H1 (cell line): ENCODE measurements at regions not wholly inside any gene's neighbourhood (a gene's known extent, or its start where the extent isn't known, plus 50 kb on each side); places are given as distances from the start of the nearest gene placed in this dataset.

Experiments used
- CTCF ChIA-PET: fragments of 300-600 bp; sonication (Branson Sonifier 250); formaldehyde crosslinking; loops from one replicate; lab custom pipeline; 2021; ENCODE audit not compliant: partially characterized antibody; lab: Charles Lee
- POLR2A ChIA-PET: fragments of 300-600 bp; sonication (Branson Sonifier 250); formaldehyde crosslinking; loops from one replicate; lab custom pipeline; 2021; ENCODE audit warnings: inconsistent platforms; ENCODE audit not compliant: partially characterized antibody; lab: Charles Lee
- DNase-seq, 2 experiments: peaks; one replicate each; pipeline versions ENCODE4 v3.0.0 to v3.0.0-alpha.2; 2010 to 2022; ENCODE audit warnings: low spot score in 2 of 2, low read depth in 1 of 2, mixed read lengths in 1 of 2
- FAIRE-seq: peaks from 2 replicates; lab custom pipeline; 2011; peaks lifted over from hg19 to GRCh38; lab: Jason Lieb, UNC
- H2AFZ ChIP-seq: 2 replicates; pipeline ENCODE4 v1.8.1; 2012; ENCODE audit warnings: low read length, inconsistent platforms
- H2AK5ac ChIP-seq: 2 replicates; pipeline ENCODE4 v1.6.1; 2013; ENCODE audit warnings: low read depth, low read length
- H2BK120ac ChIP-seq: replicated peaks from 2 replicates; pipeline ENCODE3; 2013; ENCODE audit warnings: low read depth, low read length, inconsistent platforms
- H2BK12ac ChIP-seq: 2 replicates; pipeline ENCODE4 v1.6.1; 2013; ENCODE audit warnings: low read depth, low read length
- H2BK15ac ChIP-seq: 2 replicates; pipeline ENCODE4 v1.6.1; 2013; ENCODE audit warnings: low read length
- H2BK20ac ChIP-seq: 2 replicates; pipeline ENCODE4 v1.6.1; 2013; ENCODE audit warnings: low read length
- H2BK5ac ChIP-seq: 2 replicates; pipeline ENCODE4 v1.6.1; 2013; ENCODE audit warnings: low read depth, low read length
- H3K14ac ChIP-seq: 2 replicates; pipeline ENCODE4 v1.6.1; 2013; ENCODE audit warnings: inconsistent platforms; ENCODE audit not compliant: insufficient read length
- H3K18ac ChIP-seq: 2 replicates; pipeline ENCODE4 v1.6.1; 2013; ENCODE audit warnings: low read length; ENCODE audit errors: extremely low read depth
- H3K23ac ChIP-seq: 2 replicates; pipeline ENCODE4 v1.6.1; 2013; ENCODE audit warnings: inconsistent platforms; ENCODE audit not compliant: insufficient read length
- H3K23me2 ChIP-seq: 2 replicates; pipeline ENCODE4 v1.6.1; 2013; ENCODE audit warnings: low read depth, low read length
- H3K27ac ChIP-seq: 2 replicates; pipeline ENCODE4 v1.6.1; 2011; ENCODE audit warnings: low read depth, low read length, inconsistent platforms
- H3K27me3 ChIP-seq, 4 experiments: replicated peaks in 1 of 4; 1 replicate in 1 of 4; 2 replicates in 3 of 4; pipeline versions ENCODE4 v1.6.1 to v1.8.1; 2011 to 2013; ENCODE audit warnings: low read length in 3 of 4, mild to moderate bottlenecking in 3 of 4, inconsistent platforms in 2 of 4, mixed read lengths in 2 of 4, moderate library complexity in 1 of 4; ENCODE audit not compliant: control insufficient read depth in 3 of 4, insufficient read depth in 3 of 4; ENCODE audit errors: extremely low read depth in 1 of 4
- H3K36me3 ChIP-seq, 4 experiments: 2 replicates each; pipeline versions ENCODE4 v1.6.1 to v1.8.1; 2011 to 2013; ENCODE audit warnings: mild to moderate bottlenecking in 4 of 4, low read length in 3 of 4, moderate library complexity in 2 of 4, control low read depth in 1 of 4, inconsistent platforms in 1 of 4; ENCODE audit not compliant: insufficient read depth in 4 of 4, control insufficient read depth in 2 of 4
- H3K4ac ChIP-seq: replicated peaks from 2 replicates; pipeline ENCODE3; 2013; ENCODE audit warnings: low read length, low read depth, mixed read lengths, inconsistent platforms; ENCODE audit not compliant: insufficient read length
- H3K4me1 ChIP-seq, 4 experiments: replicated peaks in 1 of 4; 1 replicate in 1 of 4; 2 replicates in 3 of 4; pipeline versions ENCODE4 v1.6.1 to v1.8.1; 2011 to 2013; ENCODE audit warnings: low read length in 3 of 4, inconsistent platforms in 2 of 4, mixed read lengths in 1 of 4; ENCODE audit not compliant: insufficient read depth in 4 of 4, control insufficient read depth in 3 of 4
- H3K4me2 ChIP-seq, 2 experiments: 2 replicates each; pipeline versions ENCODE4 v1.6.1 to v1.8.1; 2011 to 2013; ENCODE audit warnings: low read depth in 2 of 2, low read length in 2 of 2, control low read depth in 1 of 2, inconsistent platforms in 1 of 2, mild to moderate bottlenecking in 1 of 2; ENCODE audit not compliant: insufficient read depth in 1 of 2
- H3K4me3 ChIP-seq, 4 experiments: fragments of 200-600, 300-600 bp in 1 of 4; sonication (generic), shearing (Covaris generic), sonication (Bioruptor Twin) in 1 of 4; 2 replicates each; pipeline versions ENCODE4 v1.5.1 to v1.8.1; 2011 to 2016; ENCODE audit warnings: low read length in 4 of 4, low read depth in 3 of 4, control low read depth in 2 of 4, inconsistent platforms in 2 of 4, mild to moderate bottlenecking in 2 of 4, mixed read lengths in 1 of 4, moderate library complexity in 1 of 4; ENCODE audit not compliant: insufficient read depth in 2 of 4; ENCODE audit errors: extremely low read depth in 1 of 4
- H3K56ac ChIP-seq: replicated peaks from 2 replicates; pipeline ENCODE3; 2013; ENCODE audit warnings: low read depth, mild to moderate bottlenecking, mixed read lengths, low read length, inconsistent platforms; ENCODE audit not compliant: insufficient read length
- H3K79me1 ChIP-seq: 2 replicates; pipeline ENCODE4 v1.6.1; 2013; ENCODE audit warnings: low read depth, low read length, control low read depth
- H3K79me2 ChIP-seq, 2 experiments: 2 replicates each; pipeline versions ENCODE4 v1.6.1 to v1.8.1; 2012 to 2013; ENCODE audit warnings: low read length in 2 of 2, mild to moderate bottlenecking in 2 of 2, inconsistent platforms in 1 of 2; ENCODE audit not compliant: insufficient read depth in 2 of 2, control insufficient read depth in 1 of 2
- H3K9ac ChIP-seq, 4 experiments: replicated peaks in 1 of 4; 1 replicate in 1 of 4; 2 replicates in 3 of 4; pipeline versions ENCODE4 v1.6.1 to v1.8.1; 2011 to 2013; ENCODE audit warnings: low read depth in 3 of 4, low read length in 3 of 4, control low read depth in 2 of 4, mild to moderate bottlenecking in 2 of 4, moderate library complexity in 2 of 4, inconsistent platforms in 1 of 4; ENCODE audit errors: extremely low read depth in 1 of 4
- H3K9me3 ChIP-seq, 2 experiments: 2 replicates each; pipeline versions ENCODE4 v1.6.1 to v1.8.1; 2012 to 2013; ENCODE audit warnings: mild to moderate bottlenecking in 2 of 2, moderate library complexity in 2 of 2, control low read depth in 1 of 2, inconsistent platforms in 1 of 2, low read depth in 1 of 2, low read length in 1 of 2, mixed read lengths in 1 of 2; ENCODE audit not compliant: insufficient read depth in 2 of 2
- H4K20me1 ChIP-seq, 2 experiments: replicated peaks in 1 of 2; 2 replicates each; pipeline versions ENCODE3 to v1.8.1; 2011 to 2013; ENCODE audit warnings: inconsistent platforms in 2 of 2, low read length in 2 of 2, mild to moderate bottlenecking in 1 of 2; ENCODE audit not compliant: insufficient read depth in 2 of 2, control insufficient read depth in 1 of 2
- H4K5ac ChIP-seq: 2 replicates; pipeline ENCODE4 v1.6.1; 2013; ENCODE audit warnings: low read length, low read depth, mixed read lengths, inconsistent platforms; ENCODE audit not compliant: insufficient read length
- H4K8ac ChIP-seq: 2 replicates; pipeline ENCODE4 v1.8.0; 2013; ENCODE audit warnings: mild to moderate bottlenecking, moderate library complexity, low read length, inconsistent platforms; ENCODE audit not compliant: insufficient read depth; ENCODE audit errors: extremely low read depth
- H4K91ac ChIP-seq: replicated peaks from 2 replicates; pipeline ENCODE3; 2013; ENCODE audit warnings: low read length, mixed read lengths, inconsistent platforms; ENCODE audit not compliant: insufficient read length
- CBX5 ChIP-seq: fragments of 300-800, 300-1000 bp; sonication (generic); IDR thresholded peaks from 2 replicates; pipeline ENCODE4 v1.7.1; 2016; ENCODE audit warnings: antibody characterized with exemption, low read length, low read depth
- CBX8 ChIP-seq: fragments of 300-800, 300-1000 bp; sonication (generic); IDR thresholded peaks from 2 replicates; pipeline ENCODE4 v1.7.1; 2016; ENCODE audit warnings: low read depth, low read length, borderline replicate concordance
- CHD1 ChIP-seq: IDR thresholded peaks from 2 replicates; pipeline ENCODE4 v1.6.1; 2012; ENCODE audit warnings: low read depth, low read length, improper control_type of control experiment
- CTBP2 ChIP-seq: IDR thresholded peaks from 2 replicates; pipeline ENCODE4 v1.7.0; 2011; ENCODE audit warnings: borderline replicate concordance, mild to moderate bottlenecking, moderate library complexity, mixed read lengths, low read length; ENCODE audit not compliant: insufficient read depth, insufficient read length
- HDAC2 ChIP-seq, 2 experiments: fragments of 300-600 bp in 1 of 2; sonication (generic) in 1 of 2; IDR thresholded peaks; 2 replicates each; pipeline ENCODE4 v1.6.1; 2011 to 2012; ENCODE audit warnings: low read depth in 2 of 2, low read length in 2 of 2, mild to moderate bottlenecking in 2 of 2, moderate library complexity in 2 of 2, borderline replicate concordance in 1 of 2, inconsistent platforms in 1 of 2
- KDM1A ChIP-seq: fragments of 200-600, 300-600 bp; sonication (generic); IDR thresholded peaks from 2 replicates; pipeline ENCODE4 v1.7.1; 2016; ENCODE audit warnings: mild to moderate bottlenecking, low read length, borderline replicate concordance
- KDM5A ChIP-seq: fragments of 200-600 bp; IDR thresholded peaks from 2 replicates; pipeline ENCODE4 v1.7.1; 2012; ENCODE audit warnings: mild to moderate bottlenecking, low read length, inconsistent platforms, mixed read lengths
- PHF8 ChIP-seq: fragments of 200-600 bp; sonication (generic); conservative IDR thresholded peaks from 2 replicates; pipeline ENCODE4 v1.7.1; 2012; ENCODE audit warnings: low read depth, mild to moderate bottlenecking, inconsistent platforms, low read length, moderate library complexity
- POLR2AphosphoS5 ChIP-seq: IDR thresholded peaks from 2 replicates; pipeline ENCODE4 v1.6.1; 2011; ENCODE audit warnings: low read depth, low read length
- POU5F1 ChIP-seq: IDR thresholded peaks from 2 replicates; pipeline ENCODE4 v1.6.1; 2011; ENCODE audit warnings: low read depth, mild to moderate bottlenecking, low read length, moderate library complexity
- RNF2 ChIP-seq: fragments of 200-900, 300-1000 bp; sonication (generic); IDR thresholded peaks from 2 replicates; pipeline ENCODE4 v1.7.1; 2016; ENCODE audit warnings: borderline replicate concordance, low read depth, mild to moderate bottlenecking, antibody characterized with exemption, low read length; ENCODE audit not compliant: poor library complexity, severe bottlenecking; ENCODE audit errors: missing control alignments
- TCF12 ChIP-seq: IDR thresholded peaks from 2 replicates; pipeline ENCODE4 v1.6.1; 2011; ENCODE audit warnings: low read depth, mild to moderate bottlenecking, low read length
- ZNF274 ChIP-seq: IDR thresholded peaks from 2 replicates; pipeline ENCODE4 v1.7.0; 2012; ENCODE audit warnings: low read length, borderline replicate concordance; ENCODE audit errors: extremely low read depth
- WGBS, 2 experiments: shearing (Covaris generic) in 1 of 2; methylation state at CpG; one replicate each; pipeline versions ENCODE4 v1.1.6 to v1.1.7; 2013 to 2015; ENCODE audit warnings: low lambda C conversion rate in 2 of 2, mixed read lengths in 2 of 2, inconsistent platforms in 1 of 2, low coverage in 1 of 2, missing lambda C conversion rate in 1 of 2; ENCODE audit not compliant: insufficient replicate concordance in 2 of 2, insufficient coverage in 1 of 2, insufficient read length in 1 of 2; ENCODE audit errors: extremely low coverage in 1 of 2, missing lambda C conversion rate in 1 of 2; 5-methylcytosine and 5-hydroxymethylcytosine counted together
- TF ChIP-seq, protein P1 (sequence below): IDR thresholded peaks from 2 replicates; pipeline ENCODE4 v1.6.1; 2012; ENCODE audit warnings: inconsistent platforms

DNA sequence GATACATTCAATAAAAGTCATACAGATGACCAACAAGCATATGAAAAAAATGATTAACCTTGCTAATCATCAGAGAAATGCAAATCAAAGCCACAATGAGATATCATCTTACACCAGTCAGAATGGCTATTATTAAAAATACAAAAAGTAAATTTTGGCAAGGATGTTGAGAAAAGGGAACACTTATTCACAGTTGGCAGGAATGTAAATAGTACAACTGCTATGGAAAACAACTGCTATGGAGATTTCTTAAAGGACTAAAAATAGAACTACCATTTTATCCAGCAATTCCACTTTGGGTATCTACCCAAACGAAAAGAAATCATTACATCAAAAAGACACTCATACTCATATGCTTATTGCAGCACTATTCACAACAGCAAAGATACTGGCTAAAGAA is 1121.8 kb downstream of the TBL1XR1 start:
- Histone ChIP-seq H3K23me2 (no peaks in the 10 kb centered on the region), H3K4ac (no peak overlapping the region), H4K91ac (no peak overlapping the region), H3K4me1 (no peaks in the 10 kb centered on the region), H3K27me3 (no peaks in the 10 kb centered on the region), H2AFZ (no peak overlapping the region), H2BK120ac (no peak overlapping the region), H3K36me3 (no peaks in the 10 kb centered on the region), H2BK20ac (no peak overlapping the region), H4K20me1 (no peaks in the 10 kb centered on the region), H2BK5ac (no peak overlapping the region), H3K18ac (no peak overlapping the region), H3K79me2 (no peaks in the 10 kb centered on the region), H3K9me3 (no peaks in the 10 kb centered on the region), H2BK12ac (no peak overlapping the region), H3K56ac (no peak overlapping the region), H2AK5ac (no peak overlapping the region), H3K79me1 (no peaks in the 10 kb centered on the region), H3K9ac (no peak overlapping the region), H4K8ac (no peak overlapping the region), H3K4me2 (no peak overlapping the region), H3K27ac (no peak overlapping the region), H4K5ac (no peak overlapping the region), H3K14ac (no peak overlapping the region), H3K4me3 (no peak overlapping the region), H3K23ac (no peak overlapping the region), H2BK15ac (no peak overlapping the region)
- DNase-seq (no peak), FAIRE-seq (no peak)
- CTCF ChIA-PET: interaction anchor here (0.8 kb wide), 1 partner anchor 16 kb away, joined by 3 read pairs; no protein-coding TSS in a partner anchor
- POLR2A ChIA-PET: no interaction called here
- 79% methylated on average over 1 of the region's 1 CpG; no CpG with 5 or more reads in 1 of the 2 experiments for WGBS, 2 experiments
- no peak for TF ChIP-seq KDM1A
- TF ChIP-seq POU5F1: no peak
- no peak for TF ChIP-seq CBX8
- TF ChIP-seq TCF12: no peak
- no peak for TF ChIP-seq KDM5A
- TF ChIP-seq HDAC2 (IDR thresholded peaks at IDR 0.05; ENCODE audit: borderline replicate concordance in 1 of 2, low read depth in 2 of 2, low read length in 2 of 2): no peak
- no peak for TF ChIP-seq CTBP2
- TF ChIP-seq CHD1: no peak
- TF ChIP-seq POLR2AphosphoS5: no peak
- TF ChIP-seq, protein P1, sequence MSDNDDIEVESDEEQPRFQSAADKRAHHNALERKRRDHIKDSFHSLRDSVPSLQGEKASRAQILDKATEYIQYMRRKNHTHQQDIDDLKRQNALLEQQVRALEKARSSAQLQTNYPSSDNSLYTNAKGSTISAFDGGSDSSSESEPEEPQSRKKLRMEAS: no peak
- TF ChIP-seq RNF2: no peak
- no peak for TF ChIP-seq CBX5
- no peak for TF ChIP-seq ZNF274
- no peak for TF ChIP-seq PHF8
